Peyer's patch (tissue), 4 donors: ENCODE measurements at regions not wholly inside any gene's neighbourhood (a gene's known extent, or its start where the extent isn't known, plus 50 kb on each side); places are given as distances from the start of the nearest gene placed in this dataset.

ENCODE experiments used
- DNase-seq, 3 donors: peaks; one replicate each; pipeline ENCODE4 v3.0.0-alpha.2; 2017 to 2019
- H3K27ac ChIP-seq, 4 donors: fragments of 200-600 bp; sonication (generic); one replicate each; pipeline ENCODE4 v1.5.1; 2016 to 2019
- H3K27me3 ChIP-seq, 2 donors: fragments of 200-600 bp; sonication (generic); one replicate each; pipeline ENCODE4 v1.5.1; 2019
- H3K36me3 ChIP-seq, 3 donors: fragments of 200-600 bp; sonication (generic); one replicate each; pipeline ENCODE4 v1.5.1; 2016 to 2019
- H3K4me1 ChIP-seq, 4 donors: fragments of 200-600 bp; sonication (generic); one replicate each; pipeline ENCODE4 v1.5.1; 2016 to 2019
- H3K4me3 ChIP-seq, 4 donors: fragments of 200-600 bp; sonication (generic); 1 replicate in 3 of 4; 2 replicates in 1 of 4; pipeline ENCODE4 v1.5.1; 2016 to 2019; ENCODE audit warnings: mild to moderate bottlenecking in 1 of 4
- H3K9me3 ChIP-seq, 4 donors: fragments of 200-600 bp; sonication (generic); one replicate each; pipeline ENCODE4 v1.5.1; 2016 to 2019; ENCODE audit warnings: mild to moderate bottlenecking in 1 of 4
- POLR2A ChIP-seq, 2 donors: fragments of 450-650 bp; IDR thresholded peaks; one replicate each; pipeline ENCODE4 v1.5.1; 2017; ENCODE audit warnings: antibody characterized with exemption in 2 of 2, mild to moderate bottlenecking in 2 of 2, moderate library complexity in 2 of 2
- TF ChIP-seq, protein P1 (sequence below), 6 experiments: fragments of 450-650 bp in 4 of 6; fragments of 200-600 bp in 2 of 6; sonication (generic) in 1 of 6; IDR thresholded peaks; one replicate each; pipeline ENCODE4 v1.5.1; 2017 to 2019; ENCODE audit warnings: antibody characterized with exemption in 6 of 6, mild to moderate bottlenecking in 3 of 6, moderate library complexity in 1 of 6

DNA sequence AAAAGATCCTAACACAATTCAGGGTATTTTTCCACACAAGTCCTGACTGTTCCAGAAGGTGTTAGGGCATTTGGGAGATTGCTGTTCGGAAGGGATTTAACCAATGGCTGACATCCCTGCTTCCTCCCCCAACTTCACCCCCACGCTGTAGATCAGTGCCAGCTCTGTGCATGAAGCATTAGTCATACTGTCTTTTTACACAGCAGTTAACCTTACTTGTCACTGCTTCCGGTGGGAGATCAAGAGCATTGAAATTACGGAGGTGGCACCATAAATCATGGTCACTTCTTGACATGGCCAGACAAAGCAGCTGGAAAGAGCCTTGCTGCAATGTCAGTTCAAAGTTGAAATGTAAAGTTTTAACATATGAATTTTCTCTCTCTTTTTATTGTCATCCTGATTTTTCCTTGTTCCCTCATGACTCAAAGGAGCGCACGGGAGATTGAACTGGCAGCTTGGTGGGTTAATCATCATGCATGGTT, 70.2 kb downstream of the HRH4 start:
- Histone ChIP-seq H3K27me3 (no peaks in the 10 kb centered on the region), H3K27ac (no peak overlapping the region), H3K4me1 (peaks cover 0 to 6% (median 0%) of the 10 kb centered on the region in 4 donors), H3K4me3 (no peak overlapping the region), H3K36me3 (no peaks in the 10 kb centered on the region), H3K9me3 (no peaks in the 10 kb centered on the region)
- no peak for TF ChIP-seq POLR2A (IDR thresholded peaks at IDR 0.05)
- TF ChIP-seq, protein P1, sequence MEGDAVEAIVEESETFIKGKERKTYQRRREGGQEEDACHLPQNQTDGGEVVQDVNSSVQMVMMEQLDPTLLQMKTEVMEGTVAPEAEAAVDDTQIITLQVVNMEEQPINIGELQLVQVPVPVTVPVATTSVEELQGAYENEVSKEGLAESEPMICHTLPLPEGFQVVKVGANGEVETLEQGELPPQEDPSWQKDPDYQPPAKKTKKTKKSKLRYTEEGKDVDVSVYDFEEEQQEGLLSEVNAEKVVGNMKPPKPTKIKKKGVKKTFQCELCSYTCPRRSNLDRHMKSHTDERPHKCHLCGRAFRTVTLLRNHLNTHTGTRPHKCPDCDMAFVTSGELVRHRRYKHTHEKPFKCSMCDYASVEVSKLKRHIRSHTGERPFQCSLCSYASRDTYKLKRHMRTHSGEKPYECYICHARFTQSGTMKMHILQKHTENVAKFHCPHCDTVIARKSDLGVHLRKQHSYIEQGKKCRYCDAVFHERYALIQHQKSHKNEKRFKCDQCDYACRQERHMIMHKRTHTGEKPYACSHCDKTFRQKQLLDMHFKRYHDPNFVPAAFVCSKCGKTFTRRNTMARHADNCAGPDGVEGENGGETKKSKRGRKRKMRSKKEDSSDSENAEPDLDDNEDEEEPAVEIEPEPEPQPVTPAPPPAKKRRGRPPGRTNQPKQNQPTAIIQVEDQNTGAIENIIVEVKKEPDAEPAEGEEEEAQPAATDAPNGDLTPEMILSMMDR (IDR thresholded peaks at IDR 0.05): no peak
- DNase-seq: no peak

DNA sequence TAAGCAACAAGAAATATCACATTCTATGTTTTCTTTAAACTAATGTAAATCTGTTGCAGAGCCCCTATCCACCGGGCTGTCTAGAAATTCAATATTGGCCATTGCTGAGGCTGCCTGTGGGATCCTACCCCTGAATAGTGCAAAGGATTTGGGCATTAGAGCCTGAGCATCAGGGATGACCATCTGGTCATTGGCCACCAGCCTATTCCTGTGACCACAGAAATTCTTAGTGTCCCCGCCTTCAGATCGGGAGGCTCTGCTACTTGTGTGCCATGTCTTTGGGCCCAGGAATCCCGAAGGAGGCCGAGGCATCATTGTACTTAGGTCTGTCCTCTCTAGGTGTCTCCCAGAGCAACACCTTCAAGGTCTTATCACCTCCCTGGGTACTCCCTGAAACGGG, 73.8 kb downstream of the HRH4 start:
- no peak overlapping the region for H3K27ac ChIP-seq
- H3K27me3 ChIP-seq: no peaks in the 10 kb centered on the region
- no peak for DNase-seq
- TF ChIP-seq POLR2A (IDR thresholded peaks at IDR 0.05): no peak
- TF ChIP-seq, protein P1 (IDR thresholded peaks at IDR 0.05): no peak
- H3K4me3 ChIP-seq: no peak overlapping the region
- H3K9me3 ChIP-seq: no peaks in the 10 kb centered on the region
- peaks cover 0 to 24% (median 0%) of the 10 kb centered on the region in 4 donors for H3K4me1 ChIP-seq
- H3K36me3 ChIP-seq: no peaks in the 10 kb centered on the region

DNA sequence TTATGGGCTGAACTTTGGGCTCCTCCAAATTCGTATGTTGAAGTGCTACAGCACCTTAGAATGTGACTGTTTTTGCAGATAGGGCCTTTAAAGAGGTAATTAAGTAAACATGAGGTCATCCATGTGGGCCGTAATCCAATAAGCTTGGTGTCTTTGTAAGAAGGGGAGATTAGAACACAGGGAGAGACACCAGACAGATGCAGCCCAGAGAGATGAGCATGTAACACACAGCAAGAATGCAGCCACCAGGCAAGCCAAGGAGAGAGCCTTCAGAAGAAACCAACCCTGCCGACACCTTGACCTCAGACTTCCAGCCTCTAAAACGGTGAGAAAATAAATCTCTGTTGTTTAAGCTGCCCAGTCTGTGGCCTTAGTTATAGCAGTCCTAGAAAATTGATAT, 74.3 kb downstream of the HRH4 start:
- TF ChIP-seq, protein P1 (IDR thresholded peaks at IDR 0.05): no peak
- no peak for TF ChIP-seq POLR2A (IDR thresholded peaks at IDR 0.05)
- DNase-seq: no peak
- no peaks in the 10 kb centered on the region for H3K27me3 ChIP-seq
- no peaks in the 10 kb centered on the region for H3K36me3 ChIP-seq
- no peaks in the 10 kb centered on the region for H3K9me3 ChIP-seq
- no peak overlapping the region for H3K27ac ChIP-seq
- peaks cover 0 to 24% (median 0%) of the 10 kb centered on the region in 4 donors for H3K4me1 ChIP-seq
- H3K4me3 ChIP-seq: no peak overlapping the region

DNA sequence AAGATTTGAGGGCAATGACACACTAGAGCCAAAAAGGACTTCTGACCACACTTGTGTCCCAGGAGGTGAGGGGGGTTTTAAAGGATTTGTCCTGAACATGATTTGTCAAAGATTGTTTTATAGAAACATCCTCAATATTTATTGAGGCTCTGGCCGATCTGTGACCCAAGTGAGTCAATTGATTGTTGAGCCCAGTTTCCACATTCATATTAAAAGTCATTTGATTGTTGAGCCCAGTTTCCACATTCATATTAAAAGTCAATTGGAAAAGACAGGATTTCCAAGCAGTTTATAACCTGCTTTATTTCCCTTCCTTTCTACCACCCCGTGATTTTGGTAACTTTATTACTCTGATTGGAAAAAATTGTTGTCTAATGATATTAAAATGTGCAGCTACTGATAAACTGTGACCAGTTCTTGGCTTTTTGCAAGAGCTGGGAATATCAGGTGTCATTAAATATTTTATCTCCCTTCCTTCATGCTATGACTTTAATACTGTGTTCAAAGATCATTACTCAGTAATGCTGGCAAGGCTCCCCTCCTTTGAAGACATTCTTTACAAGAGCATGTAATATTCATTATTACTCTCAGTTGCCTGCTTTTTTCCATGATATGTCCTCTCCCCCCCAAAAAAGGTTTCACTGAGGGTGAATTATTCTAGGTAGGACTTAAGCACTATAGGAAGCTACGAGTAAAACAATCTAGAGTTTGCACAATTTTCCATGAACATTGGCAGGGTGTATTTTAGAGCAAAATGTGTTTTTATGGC, 75.3 kb downstream of the HRH4 start:
- H3K9me3 ChIP-seq: no peaks in the 10 kb centered on the region
- peaks cover 0 to 24% (median 0%) of the 10 kb centered on the region in 4 donors for H3K4me1 ChIP-seq
- H3K27me3 ChIP-seq: no peaks in the 10 kb centered on the region
- H3K36me3 ChIP-seq: no peaks in the 10 kb centered on the region
- TF ChIP-seq POLR2A (IDR thresholded peaks at IDR 0.05): no peak
- TF ChIP-seq, protein P1 (IDR thresholded peaks at IDR 0.05): no peak
- H3K4me3 ChIP-seq: no peak overlapping the region
- no peak for DNase-seq
- no peak overlapping the region for H3K27ac ChIP-seq

DNA sequence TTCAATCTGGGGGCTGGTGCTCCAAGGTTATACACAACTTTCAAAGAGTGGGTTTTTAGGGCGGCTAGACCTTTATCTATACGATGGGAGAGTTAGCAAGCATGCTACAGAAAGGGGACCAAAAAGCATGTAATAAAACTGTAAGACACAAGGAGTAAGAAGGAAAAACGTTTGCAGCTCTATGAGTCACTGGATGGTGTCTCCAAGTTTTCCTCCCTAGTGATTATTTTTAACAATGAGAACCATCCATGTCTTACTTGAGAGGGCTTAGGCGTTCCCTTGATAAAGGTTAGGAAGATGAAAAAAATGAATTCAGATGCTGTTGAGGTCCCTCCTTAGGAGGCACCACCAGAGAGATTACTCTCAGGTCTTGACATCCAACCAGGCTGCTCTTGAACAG, 75.9 kb downstream of the HRH4 start:
- Histone ChIP-seq H3K4me3 (no peak overlapping the region), H3K27ac (no peak overlapping the region), H3K36me3 (no peaks in the 10 kb centered on the region), H3K4me1 (peaks cover 0 to 24% (median 0%) of the 10 kb centered on the region in 4 donors), H3K27me3 (no peaks in the 10 kb centered on the region), H3K9me3 (no peaks in the 10 kb centered on the region)
- TF ChIP-seq, protein P1 (IDR thresholded peaks at IDR 0.05): no peak
- TF ChIP-seq POLR2A (IDR thresholded peaks at IDR 0.05): no peak
- DNase-seq: no peak
